ENCODE measurements at regions not wholly inside any gene's neighbourhood (a gene's known extent, or its start where the extent isn't known, plus 50 kb on each side); places are given as distances from the start of the nearest gene placed in this dataset.

- Histone ChIP-seq H3K27ac (no peak overlapping the region), H3K4me3 (no peak overlapping the region), H3K9me3 (replicated peaks in 1 of 3) (no peaks in the 10 kb centered on the region), H3K36me3 (replicated peaks in 1 of 2) (no peaks in the 10 kb centered on the region), H3K27me3 (peaks cover 3% of the 10 kb centered on the region), H3K4me1 (replicated peaks in 1 of 2) (no peaks in the 10 kb centered on the region)
- no peak for DNase-seq
- no peak for TF ChIP-seq POLR2A (IDR thresholded peaks at IDR 0.05)
- TF ChIP-seq CTCF (IDR thresholded peaks at IDR 0.05): no peak
- intact Hi-C loops (cut with DNase I): no loop called here
- WGBS, 4 donors: 61 to 76% (median 71%) methylated on average over 4 of the region's 4 CpGs
Observed at GRCh38 chr15:45776772-45777171, 141.9 kb downstream of the SQOR start.

- no peak overlapping the region for H3K4me3 ChIP-seq
- intact Hi-C loops (cut with DNase I): no loop called here
- DNase-seq: no peak
- H3K27ac ChIP-seq: no peak overlapping the region
- H3K36me3 ChIP-seq (replicated peaks in 1 of 2): no peaks in the 10 kb centered on the region
- peaks cover 3% of the 10 kb centered on the region for H3K27me3 ChIP-seq
- H3K4me1 ChIP-seq (replicated peaks in 1 of 2): no peaks in the 10 kb centered on the region
- H3K9me3 ChIP-seq (replicated peaks in 1 of 3): no peaks in the 10 kb centered on the region
- TF ChIP-seq CTCF (IDR thresholded peaks at IDR 0.05) (no peak), POLR2A (IDR thresholded peaks at IDR 0.05) (no peak)
- 59 to 67% (median 65%) methylated on average over 4 of the region's 4 CpGs for WGBS, 4 donors
Observed at GRCh38 chr15:45777781-45778180, 143.0 kb downstream of the SQOR start.

- no peak overlapping the region for H3K27ac ChIP-seq
- WGBS, 4 donors: 63 to 77% (median 70%) methylated on average over 2 of the region's 2 CpGs
- no peak for TF ChIP-seq CTCF (IDR thresholded peaks at IDR 0.05)
- TF ChIP-seq POLR2A (IDR thresholded peaks at IDR 0.05): no peak
- intact Hi-C loops (cut with DNase I): no loop called here
- no peak overlapping the region for H3K4me3 ChIP-seq
- no peak for DNase-seq
- no peaks in the 10 kb centered on the region for H3K9me3 ChIP-seq (replicated peaks in 1 of 3)
- H3K4me1 ChIP-seq (replicated peaks in 1 of 2): no peaks in the 10 kb centered on the region
- peaks cover 3% of the 10 kb centered on the region for H3K27me3 ChIP-seq
- H3K36me3 ChIP-seq (replicated peaks in 1 of 2): no peaks in the 10 kb centered on the region
Observed at GRCh38 chr15:45780352-45780751, 145.5 kb downstream of the SQOR start.

- Histone ChIP-seq H3K36me3 (replicated peaks in 1 of 2) (no peaks in the 10 kb centered on the region), H3K27me3 (no peaks in the 10 kb centered on the region), H3K4me1 (replicated peaks in 1 of 2) (no peaks in the 10 kb centered on the region), H3K27ac (no peak overlapping the region), H3K4me3 (no peak overlapping the region), H3K9me3 (replicated peaks in 1 of 3) (no peaks in the 10 kb centered on the region)
- no peak for DNase-seq
- WGBS, 4 donors: 43 to 85% (median 78%) methylated on average over 2 of the region's 2 CpGs
- intact Hi-C loops (cut with DNase I): no loop called here
- TF ChIP-seq POLR2A (IDR thresholded peaks at IDR 0.05): no peak
- TF ChIP-seq CTCF (IDR thresholded peaks at IDR 0.05): no peak
Observed at GRCh38 chr15:45784656-45785055, 149.8 kb downstream of the SQOR start.

All from adrenal gland (tissue), 9 donors.